GM23248 (cell line): ENCODE measurements at regions not wholly inside any gene's neighbourhood (a gene's known extent, or its start where the extent isn't known, plus 50 kb on each side); places are given as distances from the start of the nearest gene placed in this dataset.

Experiments
- EZH2 ChIP-seq: fragments of 200-600 bp; sonication (generic); IDR thresholded peaks from 2 replicates; pipeline ENCODE4 v1.6.1; 2018; ENCODE audit warnings: antibody characterized with exemption, mild to moderate bottlenecking; ENCODE audit not compliant: insufficient read depth, poor library complexity, severe bottlenecking
- EZH2phosphoT487 ChIP-seq: fragments of 200-600 bp; sonication (generic); IDR thresholded peaks from 2 replicates; pipeline ENCODE4 v1.6.1; 2018; ENCODE audit warnings: antibody characterized with exemption, moderate library complexity, mild to moderate bottlenecking, low read depth; ENCODE audit not compliant: insufficient read depth

DNA sequence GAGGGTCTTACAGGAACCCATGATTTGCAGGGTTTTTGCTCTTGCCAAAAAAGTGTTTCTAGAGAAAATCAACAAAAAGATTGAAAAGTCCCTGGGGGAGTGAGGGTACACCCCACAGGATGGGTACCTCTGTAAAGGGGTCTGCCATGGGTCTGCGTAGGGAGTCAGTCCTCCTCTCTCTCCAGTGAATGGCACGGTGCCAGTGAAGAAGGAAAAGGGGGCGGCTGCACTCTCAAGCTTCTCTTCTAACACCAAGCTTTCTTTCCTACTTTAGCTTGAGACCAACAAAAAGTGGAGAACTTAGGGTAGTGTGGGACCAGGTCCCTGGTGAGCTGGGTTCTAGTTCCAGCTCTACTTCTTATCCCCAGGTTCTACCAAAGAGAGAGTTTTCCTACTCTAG lies 87.4 kb downstream of the GLUL start:
- TF ChIP-seq EZH2 (no peak), EZH2phosphoT487 (no peak)
